Activated CD8-positive, alpha-beta memory T cell treated with anti-CD3 and anti-CD28 coated beads, Interleukin-2, amount 50 U/mL, for 24 hours (primary cell): ENCODE measurements at regions not wholly inside any gene's neighbourhood (a gene's known extent, or its start where the extent isn't known, plus 50 kb on each side); places are given as distances from the start of the nearest gene placed in this dataset.

ENCODE experiments used
- DNase-seq: peaks from one replicate; pipeline ENCODE4 v3.0.0-alpha.2; 2020; ENCODE audit errors: extremely low read depth

DNA sequence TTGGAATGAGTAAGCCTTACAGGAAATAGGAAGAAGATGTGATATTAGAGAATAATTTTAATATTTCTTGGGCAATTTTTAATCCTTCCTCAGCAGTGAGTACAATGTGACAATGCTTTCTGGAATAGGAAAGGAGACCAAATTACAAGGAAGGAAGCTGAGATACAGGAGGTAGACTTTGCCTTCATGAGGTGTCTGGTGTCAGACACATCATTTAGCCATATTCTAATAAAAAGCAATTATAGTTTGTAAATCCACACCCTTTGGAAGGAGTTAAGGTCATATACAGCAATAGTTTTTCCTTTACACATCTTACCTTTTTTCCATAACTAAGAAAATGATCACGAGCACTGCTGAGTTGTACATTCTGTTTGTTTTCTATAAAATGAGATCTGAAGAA, 390.4 kb downstream of the SH3GL2 start:
- DNase-seq = no peak

DNA sequence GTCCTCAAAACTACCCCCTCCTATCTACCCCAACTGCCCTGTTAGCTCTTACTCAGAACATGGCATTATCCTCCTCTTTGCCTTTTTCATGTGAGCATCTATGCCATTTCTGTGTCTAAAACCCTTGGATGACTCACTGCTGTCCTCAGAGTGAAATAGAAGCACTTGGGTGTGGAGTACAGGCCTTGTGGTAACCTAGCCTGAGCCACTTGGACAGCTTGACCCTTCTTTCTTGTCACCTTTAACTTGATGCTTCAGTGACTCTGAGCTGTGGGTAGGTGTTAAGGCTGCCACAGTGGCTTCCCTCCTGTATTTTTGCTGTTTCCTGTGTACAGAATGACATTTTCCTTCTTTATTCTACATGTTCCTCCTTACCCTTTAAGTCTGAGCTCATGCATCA, 391.4 kb downstream of the SH3GL2 start:
- no peak for DNase-seq

DNA sequence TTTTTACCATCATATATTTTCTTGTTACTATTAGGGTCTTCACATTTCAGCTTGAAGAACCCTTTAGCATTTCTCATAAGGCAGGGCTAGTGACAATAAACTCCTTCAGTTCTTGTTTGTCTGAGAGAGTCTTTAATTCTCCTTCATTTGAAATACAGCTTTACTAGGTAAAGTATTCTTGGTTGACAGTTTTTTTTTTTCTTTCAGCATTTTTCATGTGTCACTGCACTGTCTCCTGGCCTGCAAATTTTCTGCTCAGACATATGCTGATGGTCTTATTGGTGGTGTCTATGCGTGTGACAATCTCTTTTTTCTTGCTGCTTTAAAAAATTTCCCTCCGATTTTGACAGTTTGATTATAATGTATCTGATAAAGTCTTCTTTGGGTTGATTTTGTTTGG, 399.9 kb downstream of the SH3GL2 start:
- no peak for DNase-seq

DNA sequence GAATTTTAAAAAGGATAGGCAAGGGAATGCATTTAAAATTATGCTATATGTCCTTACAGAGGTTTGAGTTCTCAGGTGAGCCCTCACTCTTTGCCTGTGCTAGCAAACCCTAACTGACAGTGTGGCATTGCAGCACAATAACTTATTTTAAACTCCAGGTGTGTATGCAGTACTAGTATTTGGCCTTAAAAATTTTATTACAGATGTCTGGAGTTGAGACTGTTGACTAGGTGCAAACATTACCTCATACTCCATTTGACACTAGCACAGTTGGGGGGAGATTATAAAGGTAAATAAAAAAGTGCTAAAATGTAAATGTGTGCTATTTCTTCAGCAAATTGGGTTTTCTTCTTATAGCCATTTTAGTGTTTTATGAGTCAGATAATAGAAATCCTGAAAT, 407.7 kb downstream of the SH3GL2 start:
- DNase-seq = no peak

DNA sequence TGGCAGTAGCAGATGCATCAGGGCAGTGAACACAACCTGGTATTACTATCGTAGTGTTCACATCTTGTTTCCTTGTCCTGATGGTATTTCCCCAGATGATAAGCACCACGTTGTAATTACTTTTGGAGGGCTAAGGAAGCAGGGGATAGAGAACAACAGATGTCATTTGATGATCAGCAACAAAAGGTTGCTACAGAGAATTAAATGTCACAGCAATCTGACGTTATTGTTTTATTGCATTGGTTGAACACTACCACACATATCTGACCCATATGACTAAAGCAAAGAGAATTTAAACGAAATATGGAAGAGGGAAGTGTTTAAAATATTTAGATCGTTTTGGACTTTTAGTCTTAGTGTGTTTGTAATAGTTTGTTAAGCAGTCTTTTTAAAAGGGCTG, 408.3 kb downstream of the SH3GL2 start:
- no peak for DNase-seq

DNA sequence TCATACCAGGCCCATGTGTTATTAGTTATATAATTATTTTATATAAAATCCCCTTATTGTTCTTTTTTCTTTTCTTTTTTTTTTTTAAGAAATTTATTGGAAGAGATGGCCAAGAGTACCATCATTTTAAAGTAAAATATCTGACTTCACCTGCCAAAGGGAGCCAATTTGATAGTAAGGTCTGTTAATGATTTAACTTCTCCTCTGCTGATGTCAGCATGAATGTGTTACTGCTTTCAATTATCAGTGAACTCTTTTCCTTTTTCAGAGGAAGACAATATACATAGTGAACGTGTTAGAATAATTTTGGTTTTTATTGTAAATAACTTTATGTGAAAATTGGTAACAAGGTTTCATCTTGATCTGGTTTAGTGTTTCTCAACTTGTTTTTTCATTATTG, 409.6 kb downstream of the SH3GL2 start:
- DNase-seq = no peak

DNA sequence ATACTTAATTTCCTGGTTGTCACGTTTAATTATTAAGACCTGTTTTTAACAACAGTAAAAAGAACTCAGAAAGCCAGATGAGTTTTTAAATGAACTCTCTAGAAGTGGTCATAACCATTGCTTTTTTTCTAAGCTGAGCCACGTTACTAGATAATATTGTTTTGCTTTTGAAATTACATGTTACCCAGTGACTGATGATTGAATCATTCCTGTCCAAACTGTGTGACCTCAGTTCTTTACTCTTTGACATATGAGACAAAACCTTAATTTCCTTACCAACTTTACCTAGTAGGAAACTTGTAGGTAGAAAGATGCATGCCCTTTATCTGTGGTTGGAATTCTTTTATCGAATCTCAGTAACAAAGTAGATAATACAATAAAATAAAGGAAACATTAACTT, 411.7 kb downstream of the SH3GL2 start:
- DNase-seq = no peak

DNA sequence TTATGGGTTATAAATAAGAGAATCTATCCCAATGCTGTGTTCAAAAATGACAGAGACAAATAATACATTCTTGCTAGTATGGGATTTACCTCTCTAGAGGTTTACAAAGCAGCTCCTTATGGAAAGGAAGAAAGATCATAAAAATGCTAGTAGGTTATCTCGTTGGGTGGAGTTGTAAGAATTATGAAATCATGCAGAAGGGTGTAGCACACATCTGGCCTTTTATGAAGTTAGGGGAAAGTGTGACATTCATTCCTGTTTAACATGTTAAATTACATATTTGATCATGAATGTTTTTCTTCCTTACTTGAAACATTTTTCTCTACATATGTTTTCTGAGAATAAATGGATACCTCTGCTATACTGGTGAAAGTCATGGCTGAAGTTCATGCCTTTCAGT, 414.2 kb downstream of the SH3GL2 start:
- no peak for DNase-seq

DNA sequence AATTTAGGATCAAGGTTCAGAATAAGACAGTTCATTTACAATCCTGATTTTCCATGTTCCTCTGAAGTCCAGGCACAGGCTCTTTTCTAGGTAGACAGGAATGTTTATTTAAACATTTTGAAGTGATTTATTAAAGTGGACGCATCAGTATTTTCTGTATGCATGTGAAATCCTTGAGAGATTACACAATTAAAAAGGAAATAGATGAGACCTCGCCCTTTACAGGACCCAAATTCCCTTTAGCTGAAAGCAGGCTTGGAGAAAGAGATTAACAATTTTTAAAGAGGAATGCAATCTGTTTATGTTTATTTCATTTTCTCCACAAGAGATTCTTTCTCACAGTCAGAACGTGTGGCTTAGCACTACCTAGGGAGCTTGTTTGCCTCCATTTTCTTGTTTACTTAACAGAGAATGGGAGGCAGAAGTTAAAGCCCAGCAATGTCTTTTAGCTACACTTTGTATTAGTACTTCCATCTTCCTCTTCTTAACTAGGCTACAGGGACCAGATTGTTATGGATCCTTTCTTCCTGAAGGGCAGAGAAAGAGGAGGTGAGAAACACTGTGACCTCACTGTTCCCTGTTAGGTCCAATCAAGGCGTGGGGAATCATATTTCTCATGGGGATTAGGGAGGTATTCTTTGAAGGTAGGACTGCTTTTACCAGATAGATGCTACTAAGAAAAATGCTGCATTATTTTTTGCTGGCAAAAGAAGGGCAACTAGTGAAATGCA, 416.0 kb downstream of the SH3GL2 start:
- no peak for DNase-seq

DNA sequence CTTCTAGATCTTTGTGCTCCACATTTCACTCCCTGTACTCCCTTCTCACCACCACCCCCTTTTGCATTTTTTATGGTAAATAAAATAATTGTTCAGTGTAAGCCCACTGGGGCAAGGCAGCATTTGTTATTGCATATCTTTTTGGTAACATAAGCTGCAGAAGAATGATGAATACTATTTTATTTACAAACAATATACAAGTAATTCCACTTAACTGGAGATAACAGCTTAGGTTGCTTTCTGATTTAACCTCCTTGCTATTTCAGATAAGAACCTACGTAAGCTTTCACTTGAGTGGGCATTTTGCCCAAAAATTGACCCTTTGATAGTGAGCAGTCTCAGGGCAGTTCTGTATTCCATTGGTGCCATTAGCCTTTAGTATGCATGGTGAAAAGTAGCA, 417.9 kb downstream of the SH3GL2 start:
- no peak for DNase-seq

DNA sequence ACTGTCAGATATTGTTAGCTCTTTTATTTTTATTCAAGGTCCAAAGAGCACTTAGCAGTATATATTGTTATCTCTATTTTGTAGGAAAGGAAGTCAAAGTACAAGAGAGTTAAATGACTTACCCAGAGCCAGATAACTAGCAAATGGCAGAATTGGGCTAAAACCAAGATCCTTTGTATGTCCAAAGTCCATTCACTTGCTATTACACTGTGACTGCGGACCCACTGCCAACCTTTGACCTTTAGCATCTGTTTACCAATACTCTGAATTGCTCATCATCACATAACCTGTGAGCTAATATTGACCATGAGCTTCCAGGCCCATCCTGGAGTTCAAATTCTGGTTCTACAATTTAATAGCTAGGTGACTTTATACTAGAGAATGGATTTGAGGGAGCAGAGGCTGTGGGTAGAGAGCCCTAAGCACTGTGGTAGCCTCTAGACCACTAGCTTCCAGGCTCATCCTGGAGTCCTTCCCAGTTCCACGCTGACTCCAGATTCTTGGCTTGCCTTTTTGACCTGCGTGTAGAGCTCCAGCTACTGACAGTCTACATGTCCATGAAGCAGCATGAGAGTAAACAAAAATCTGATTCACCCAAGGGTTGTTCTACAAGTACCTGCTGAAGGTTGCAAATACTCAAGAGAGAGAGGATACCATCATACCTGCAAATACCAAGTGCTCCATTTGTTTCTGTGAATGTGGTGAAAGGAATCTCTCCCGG, 424.0 kb downstream of the SH3GL2 start:
- no peak for DNase-seq

DNA sequence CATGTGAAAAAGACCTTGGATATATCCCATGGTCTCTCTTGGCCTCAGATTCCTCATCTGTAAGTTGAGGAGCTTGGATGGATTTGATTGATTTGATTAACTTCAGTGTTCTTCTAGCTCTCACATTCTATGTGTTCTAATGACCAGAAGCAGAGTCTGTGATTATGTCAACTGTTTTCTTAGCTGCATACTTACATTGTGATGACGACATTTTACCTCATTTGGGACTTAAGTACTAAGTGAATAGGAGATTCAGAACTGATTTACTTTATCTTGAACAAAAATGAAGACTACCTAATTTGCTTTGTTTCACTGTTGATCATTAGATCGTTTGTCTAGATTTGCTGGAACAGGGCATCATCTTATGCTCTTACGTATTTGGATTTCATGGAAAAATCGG, 427.7 kb downstream of the SH3GL2 start:
- no peak for DNase-seq

DNA sequence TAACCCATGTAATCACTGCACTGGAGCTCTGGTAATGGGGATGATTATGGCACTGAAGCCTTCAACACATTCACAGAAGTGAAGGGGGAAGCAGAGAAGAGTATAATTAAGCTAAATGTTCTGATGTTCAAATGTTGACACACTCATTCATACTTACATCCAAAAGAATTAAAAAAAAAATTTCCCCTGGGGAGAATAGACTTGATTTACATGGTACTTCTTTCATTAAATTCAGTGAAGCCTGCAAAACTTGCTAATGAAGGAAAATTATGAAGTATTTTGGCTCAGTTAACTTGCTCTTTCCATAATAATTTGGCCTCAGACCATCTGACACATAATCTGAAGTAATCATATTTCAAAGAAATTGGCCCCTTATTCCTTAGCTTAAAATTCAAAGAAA, 428.8 kb downstream of the SH3GL2 start:
- no peak for DNase-seq

DNA sequence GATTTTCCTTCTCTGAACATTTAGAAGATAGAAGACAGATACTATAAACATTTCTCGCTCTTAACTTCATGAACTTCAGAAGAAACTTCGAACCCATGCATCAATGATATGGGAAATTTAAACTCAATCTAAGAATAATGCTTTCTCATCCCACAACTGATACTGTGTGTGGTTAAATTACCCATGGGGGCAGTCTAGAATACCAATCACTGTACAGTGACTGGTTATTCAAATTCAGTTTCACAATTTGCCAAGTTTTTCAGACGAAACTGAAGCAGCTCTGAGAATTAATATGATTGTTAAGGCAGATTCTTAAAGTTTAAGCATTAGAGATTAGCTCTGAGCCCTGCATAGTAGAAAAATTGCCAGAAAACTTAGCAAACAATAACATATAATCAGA, 431.0 kb downstream of the SH3GL2 start:
- DNase-seq = no peak

DNA sequence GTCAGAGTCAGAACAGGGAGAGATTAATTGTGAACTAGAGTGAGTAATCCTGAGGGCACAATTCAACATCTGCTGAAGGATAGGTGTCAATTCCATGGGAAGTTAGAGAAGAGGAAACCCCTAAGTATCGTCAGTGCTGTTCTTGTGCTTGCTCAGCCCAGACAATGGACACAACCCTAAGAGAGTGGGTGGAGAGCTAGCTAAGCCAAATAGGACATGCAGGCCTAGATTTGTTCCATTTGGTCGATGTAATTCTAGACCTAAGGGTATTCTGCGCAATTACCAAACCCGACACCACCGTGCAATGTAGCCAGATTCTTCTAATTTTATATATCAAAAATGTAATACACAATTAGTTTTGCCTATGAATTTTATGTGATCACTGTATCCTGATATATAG, 431.6 kb downstream of the SH3GL2 start:
- DNase-seq = no peak

DNA sequence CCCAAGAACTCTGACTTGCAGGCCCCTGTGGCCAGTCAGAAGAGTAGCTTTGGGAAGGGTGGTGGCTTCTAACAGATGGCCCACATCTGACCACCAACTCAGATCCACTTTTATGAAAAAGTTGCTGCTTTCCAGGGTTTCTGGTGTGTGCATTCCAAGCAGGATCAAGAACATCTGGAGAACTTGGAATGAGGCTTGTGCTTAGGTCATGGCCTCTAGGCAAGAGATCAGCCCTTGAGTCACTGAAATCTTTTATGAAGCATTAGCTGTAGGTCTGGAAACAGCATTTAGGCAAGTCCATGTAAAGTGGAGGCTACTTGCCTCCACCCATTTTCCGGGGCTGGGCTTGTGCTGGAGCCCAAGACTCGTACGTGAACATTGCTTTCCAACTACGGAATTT, 433.3 kb downstream of the SH3GL2 start:
- no peak for DNase-seq

DNA sequence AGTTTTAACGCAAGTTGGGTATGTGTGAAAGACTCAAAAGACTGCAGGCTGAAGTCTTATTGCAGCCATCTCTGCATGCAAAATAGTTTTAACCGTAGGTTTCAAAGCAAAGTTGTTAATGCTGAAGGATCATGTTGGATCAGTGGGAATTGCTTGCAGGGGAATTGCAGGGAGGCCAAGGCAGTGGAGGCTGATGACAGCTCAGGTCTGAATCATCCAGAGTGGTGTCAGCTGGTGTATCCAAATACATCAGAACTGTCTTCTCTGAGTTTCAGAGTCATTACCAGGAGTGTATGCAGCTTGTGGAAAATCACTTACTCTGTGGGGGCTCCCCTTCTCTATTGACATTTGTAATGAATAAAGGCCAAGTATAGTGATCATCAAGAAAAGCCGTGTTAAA, 435.7 kb downstream of the SH3GL2 start:
- no peak for DNase-seq

DNA sequence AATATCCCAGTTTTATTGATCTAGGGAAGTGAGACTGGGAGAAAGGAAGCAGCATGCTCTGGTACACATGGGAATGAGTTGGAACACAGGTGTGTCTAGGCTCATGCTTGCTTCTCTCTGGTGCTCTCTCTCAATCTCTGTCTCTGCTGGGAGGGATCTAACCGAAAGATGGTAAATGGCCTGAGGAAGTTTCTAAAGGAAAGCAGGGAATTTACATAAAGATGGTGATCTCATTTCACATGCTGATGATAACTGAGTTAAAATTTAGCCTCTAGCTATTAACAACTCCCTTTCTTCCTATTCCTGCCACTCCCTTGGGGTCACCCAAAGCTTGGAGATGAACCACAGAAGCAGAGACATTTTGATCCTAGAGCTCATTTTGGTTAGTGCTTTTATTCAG, 436.2 kb downstream of the SH3GL2 start:
- no peak for DNase-seq

DNA sequence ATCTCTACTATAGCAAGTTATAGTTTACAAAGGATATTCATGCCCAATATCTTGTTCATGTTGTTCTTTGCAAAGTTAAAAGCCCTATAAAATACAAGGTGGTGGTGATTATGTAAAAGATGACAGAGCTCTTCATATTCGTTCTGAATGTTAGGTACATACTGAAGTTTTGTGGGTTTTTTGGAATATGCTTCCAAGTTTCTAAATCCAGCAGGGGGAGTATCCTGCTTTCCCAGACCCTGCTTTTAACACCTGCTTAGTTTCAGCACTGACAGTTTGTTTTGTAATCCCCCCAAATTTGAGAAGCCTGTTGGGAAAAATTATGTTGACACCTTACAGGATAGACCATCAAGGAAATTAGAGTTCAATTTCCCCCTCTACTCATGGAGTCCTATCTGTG, 438.3 kb downstream of the SH3GL2 start:
- DNase-seq = no peak

DNA sequence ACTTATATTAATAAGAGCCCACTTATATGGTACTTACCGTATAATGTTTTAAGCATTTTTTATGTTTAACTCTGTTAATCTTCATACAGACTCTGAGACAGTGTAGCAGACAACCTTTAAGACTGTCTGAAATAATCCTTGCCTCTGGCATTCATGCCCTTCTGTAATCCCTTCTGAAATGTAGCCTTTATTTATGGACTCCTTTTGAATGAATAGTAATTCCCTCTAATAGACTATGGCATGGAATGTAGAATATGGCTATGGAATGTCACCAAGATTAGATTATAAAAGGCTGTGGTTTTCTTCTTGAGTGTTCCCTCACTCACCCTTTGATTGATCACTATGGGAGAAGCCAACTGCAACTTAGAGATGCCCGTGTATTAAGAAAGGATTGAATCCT, 439.4 kb downstream of the SH3GL2 start:
- no peak for DNase-seq

DNA sequence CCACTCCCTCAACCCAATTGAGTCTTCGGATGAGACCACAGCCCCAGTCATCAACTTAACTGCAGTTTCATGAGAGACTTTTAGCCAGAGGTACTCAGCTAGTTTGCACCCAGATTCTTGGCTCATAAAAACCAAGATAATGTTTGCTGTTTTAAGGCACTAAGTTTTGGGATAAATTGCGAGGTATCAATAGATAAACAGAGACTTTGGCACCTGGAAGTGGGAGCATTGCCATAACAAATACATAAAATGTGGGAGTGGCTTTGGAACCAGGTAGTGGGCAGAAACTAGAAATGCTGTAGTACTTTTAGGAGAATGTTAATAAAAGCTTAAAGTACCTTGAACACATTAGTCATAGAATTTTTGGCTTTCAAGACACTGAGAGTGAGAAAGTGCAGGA, 439.8 kb downstream of the SH3GL2 start:
- no peak for DNase-seq

DNA sequence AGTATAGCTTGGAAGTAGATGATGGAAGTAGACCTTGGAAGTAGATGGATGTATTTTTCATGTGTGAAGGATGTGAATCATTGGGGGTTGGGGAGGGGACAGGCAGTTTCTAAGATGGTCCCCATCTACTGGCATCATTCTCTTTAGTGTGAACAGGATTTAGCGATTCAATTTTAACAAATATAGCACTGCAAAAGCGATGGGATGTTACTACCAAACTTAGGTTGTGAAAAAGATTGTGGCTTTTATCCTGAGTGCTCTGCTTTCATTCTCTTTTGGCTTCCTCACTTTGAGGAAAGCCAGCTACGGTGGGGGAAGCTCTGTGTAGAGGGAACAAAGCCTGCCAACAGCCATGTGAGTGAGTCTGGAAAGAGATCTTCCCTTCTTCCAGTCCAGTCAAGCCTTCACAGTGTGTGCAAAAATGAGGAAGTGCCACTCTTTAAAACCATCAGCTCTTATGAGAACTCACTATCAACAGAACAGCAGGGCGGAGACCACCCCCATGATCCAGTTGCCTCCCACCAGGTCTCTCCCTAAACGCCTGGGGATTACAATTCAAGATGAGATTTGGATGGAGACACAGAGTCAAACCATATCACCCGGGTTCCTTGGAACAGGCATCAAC, 441.4 kb downstream of the SH3GL2 start:
- no peak for DNase-seq

DNA sequence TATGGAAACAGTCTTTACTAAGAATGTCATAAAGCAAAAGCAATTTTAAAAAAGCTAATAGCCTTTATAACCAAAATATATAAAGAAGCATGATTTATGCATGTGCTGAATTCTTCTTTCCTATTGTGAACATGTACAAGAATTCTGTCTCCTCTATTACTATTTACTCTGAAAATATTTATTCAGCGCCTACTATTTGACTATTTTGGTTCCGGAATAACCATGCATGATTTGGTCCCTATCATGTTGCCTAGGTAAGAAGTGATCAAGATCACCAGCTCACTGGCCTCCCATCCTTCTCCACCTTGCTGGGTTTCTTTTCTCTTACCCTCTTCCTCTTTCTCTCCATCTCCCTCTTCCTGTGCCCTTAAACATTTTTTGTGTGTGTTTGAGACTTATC, 443.8 kb downstream of the SH3GL2 start:
- no peak for DNase-seq
